ENCODE measurements at regions not wholly inside any gene's neighbourhood (a gene's known extent, or its start where the extent isn't known, plus 50 kb on each side); places are given as distances from the start of the nearest gene placed in this dataset.
"Not testable (repeated sequence)": the region's sequence is repeated elsewhere in the genome, so short reads cannot be mapped to it uniquely, and the experiment has no call there.

GRCh38 chr3:125831005-125831750 lies 137.8 kb upstream of the ROPN1B start:
- Histone ChIP-seq H3K27ac (ENCODE audit: low read length) (peak overlapping the region; percentile 66; the same call in 1 of the 2 replicates), H3K4me1 (ENCODE audit: low read length) (peaks cover 10% of the 10 kb centered on the region; the same call in 1 of the 2 replicates), H3K79me2 (ENCODE audit: low read length) (peaks cover 61% of the 10 kb centered on the region), H3F3A (ENCODE audit: insufficient read depth, low read length) (peaks cover 23% of the 10 kb centered on the region; the same call in 1 of the 2 replicates)
- not testable (repeated sequence) for H3K4me3 ChIP-seq (ENCODE audit: low read length); H3K9me3 ChIP-seq (replicated peaks; ENCODE audit: insufficient read depth, low read length); H3K9ac ChIP-seq (ENCODE audit: low read length); H3K27me3 ChIP-seq (replicated peaks; ENCODE audit: insufficient read depth, low read length); H2AFZ ChIP-seq (ENCODE audit: low read length); DNase-seq; H4K20me1 ChIP-seq (ENCODE audit: insufficient read depth, low read length); H3K36me3 ChIP-seq (replicated peaks; ENCODE audit: insufficient read depth, low read length); H3K4me2 ChIP-seq (ENCODE audit: low read depth, low read length); H3K9me2 ChIP-seq (replicated peaks; ENCODE audit: insufficient read depth, low read length)

- peaks cover 24% of the 10 kb centered on the region for H3K4me1 ChIP-seq (ENCODE audit: low read length)
- H3K4me2 ChIP-seq (ENCODE audit: low read depth, low read length), result peak overlapping the region; percentile 72
- not testable (repeated sequence) for H3K27me3 ChIP-seq (replicated peaks; ENCODE audit: insufficient read depth, low read length); H3K9me3 ChIP-seq (replicated peaks; ENCODE audit: insufficient read depth, low read length); H3K36me3 ChIP-seq (replicated peaks; ENCODE audit: insufficient read depth, low read length); H4K20me1 ChIP-seq (ENCODE audit: insufficient read depth, low read length); H3K9me2 ChIP-seq (replicated peaks; ENCODE audit: insufficient read depth, low read length); H2AFZ ChIP-seq (ENCODE audit: low read length)
- H3K79me2 ChIP-seq (ENCODE audit: low read length), result peaks cover 43% of the 10 kb centered on the region
- H3F3A ChIP-seq (ENCODE audit: insufficient read depth, low read length), result peaks cover 31% of the 10 kb centered on the region
- DNase-seq, result peak; percentile 21
- peak overlapping the region; percentile 92 for H3K9ac ChIP-seq (ENCODE audit: low read length)
- peak overlapping the region; percentile 94 for H3K27ac ChIP-seq (ENCODE audit: low read length)
- peak overlapping the region; percentile 59 for H3K4me3 ChIP-seq (ENCODE audit: low read length)
These were observed 133.4 kb upstream of the ROPN1B start for GRCh38 chr3:125835562-125835961.

- H3K27ac ChIP-seq (ENCODE audit: low read length), result peak overlapping the region; percentile 94
- peaks cover 31% of the 10 kb centered on the region for H3F3A ChIP-seq (ENCODE audit: insufficient read depth, low read length)
- peak; percentile 84 for DNase-seq
- H2AFZ ChIP-seq (ENCODE audit: low read length); H3K9me2 ChIP-seq (replicated peaks; ENCODE audit: insufficient read depth, low read length); H3K9me3 ChIP-seq (replicated peaks; ENCODE audit: insufficient read depth, low read length); H3K27me3 ChIP-seq (replicated peaks; ENCODE audit: insufficient read depth, low read length); H4K20me1 ChIP-seq (ENCODE audit: insufficient read depth, low read length); H3K36me3 ChIP-seq (replicated peaks; ENCODE audit: insufficient read depth, low read length): not testable (repeated sequence)
- H3K4me2 ChIP-seq (ENCODE audit: low read depth, low read length), result peak overlapping the region; percentile 72
- peaks cover 26% of the 10 kb centered on the region for H3K4me1 ChIP-seq (ENCODE audit: low read length)
- H3K9ac ChIP-seq (ENCODE audit: low read length), result peak overlapping the region; percentile 92
- peaks cover 40% of the 10 kb centered on the region for H3K79me2 ChIP-seq (ENCODE audit: low read length)
- H3K4me3 ChIP-seq (ENCODE audit: low read length), result peak overlapping the region; percentile 59
These were observed 132.9 kb upstream of the ROPN1B start for GRCh38 chr3:125836011-125836551.

- not testable (repeated sequence) for H4K20me1 ChIP-seq (ENCODE audit: insufficient read depth, low read length); H3K9me2 ChIP-seq (replicated peaks; ENCODE audit: insufficient read depth, low read length); H3K36me3 ChIP-seq (replicated peaks; ENCODE audit: insufficient read depth, low read length); H3K9me3 ChIP-seq (replicated peaks; ENCODE audit: insufficient read depth, low read length); H3K27me3 ChIP-seq (replicated peaks; ENCODE audit: insufficient read depth, low read length); H2AFZ ChIP-seq (ENCODE audit: low read length)
- Histone ChIP-seq H3K27ac (ENCODE audit: low read length) (peak overlapping the region; percentile 94), H3K4me2 (ENCODE audit: low read depth, low read length) (peak overlapping the region; percentile 72), H3F3A (ENCODE audit: insufficient read depth, low read length) (peaks cover 31% of the 10 kb centered on the region), H3K79me2 (ENCODE audit: low read length) (peaks cover 33% of the 10 kb centered on the region), H3K4me1 (ENCODE audit: low read length) (peaks cover 26% of the 10 kb centered on the region), H3K9ac (ENCODE audit: low read length) (peak overlapping the region; percentile 92), H3K4me3 (ENCODE audit: low read length) (peak overlapping the region; percentile 59)
- peak; percentile 87 for DNase-seq
These were observed 132.2 kb upstream of the ROPN1B start for GRCh38 chr3:125836786-125837185.

- not testable (repeated sequence) for H3K27ac ChIP-seq (ENCODE audit: low read length); DNase-seq; H2AFZ ChIP-seq (ENCODE audit: low read length); H3K36me3 ChIP-seq (replicated peaks; ENCODE audit: insufficient read depth, low read length); H3K9me3 ChIP-seq (replicated peaks; ENCODE audit: insufficient read depth, low read length); H3K4me3 ChIP-seq (ENCODE audit: low read length); H3K9ac ChIP-seq (ENCODE audit: low read length); H3K9me2 ChIP-seq (replicated peaks; ENCODE audit: insufficient read depth, low read length); H3K4me2 ChIP-seq (ENCODE audit: low read depth, low read length); H4K20me1 ChIP-seq (ENCODE audit: insufficient read depth, low read length); H3K27me3 ChIP-seq (replicated peaks; ENCODE audit: insufficient read depth, low read length)
- Histone ChIP-seq H3F3A (ENCODE audit: insufficient read depth, low read length) (peaks cover 28% of the 10 kb centered on the region), H3K4me1 (ENCODE audit: low read length) (peaks cover 26% of the 10 kb centered on the region), H3K79me2 (ENCODE audit: low read length) (peaks cover 12% of the 10 kb centered on the region)
These were observed 130.1 kb upstream of the ROPN1B start for GRCh38 chr3:125838857-125839256.

GRCh38 chr3:125840465-125840864 lies 128.5 kb upstream of the ROPN1B start:
- not testable (repeated sequence) for H3K4me3 ChIP-seq (ENCODE audit: low read length); H3K27me3 ChIP-seq (replicated peaks; ENCODE audit: insufficient read depth, low read length); H2AFZ ChIP-seq (ENCODE audit: low read length); H3K9me3 ChIP-seq (replicated peaks; ENCODE audit: insufficient read depth, low read length); H4K20me1 ChIP-seq (ENCODE audit: insufficient read depth, low read length); H3K36me3 ChIP-seq (replicated peaks; ENCODE audit: insufficient read depth, low read length); H3K79me2 ChIP-seq (ENCODE audit: low read length); H3K9me2 ChIP-seq (replicated peaks; ENCODE audit: insufficient read depth, low read length)
- H3K9ac ChIP-seq (ENCODE audit: low read length), result peak overlapping the region; percentile 58; the same call in 1 of the 2 replicates
- H3K27ac ChIP-seq (ENCODE audit: low read length), result peak overlapping the region; percentile 90
- H3K4me1 ChIP-seq (ENCODE audit: low read length), result peaks cover 26% of the 10 kb centered on the region
- peak; percentile 94 for DNase-seq
- peaks cover 20% of the 10 kb centered on the region for H3F3A ChIP-seq (ENCODE audit: insufficient read depth, low read length)
- H3K4me2 ChIP-seq (ENCODE audit: low read depth, low read length), result peak overlapping the region; percentile 33; the same call in 1 of the 2 replicates

GRCh38 chr3:125847966-125848365 lies 121.0 kb upstream of the ROPN1B start:
- not testable (repeated sequence) for H3K4me2 ChIP-seq (ENCODE audit: low read depth, low read length); H3K9ac ChIP-seq (ENCODE audit: low read length); H3K9me2 ChIP-seq (replicated peaks; ENCODE audit: insufficient read depth, low read length); H3K4me1 ChIP-seq (ENCODE audit: low read length); H3F3A ChIP-seq (ENCODE audit: insufficient read depth, low read length); H3K36me3 ChIP-seq (replicated peaks; ENCODE audit: insufficient read depth, low read length); H4K20me1 ChIP-seq (ENCODE audit: insufficient read depth, low read length); H3K79me2 ChIP-seq (ENCODE audit: low read length); H3K27ac ChIP-seq (ENCODE audit: low read length); H3K4me3 ChIP-seq (ENCODE audit: low read length); H2AFZ ChIP-seq (ENCODE audit: low read length); DNase-seq; H3K27me3 ChIP-seq (replicated peaks; ENCODE audit: insufficient read depth, low read length); H3K9me3 ChIP-seq (replicated peaks; ENCODE audit: insufficient read depth, low read length)

GRCh38 chr3:125855006-125855405 lies 114.0 kb upstream of the ROPN1B start:
- not testable (repeated sequence) for H3K27me3 ChIP-seq (replicated peaks; ENCODE audit: insufficient read depth, low read length); H3K4me3 ChIP-seq (ENCODE audit: low read length); H3K27ac ChIP-seq (ENCODE audit: low read length); H4K20me1 ChIP-seq (ENCODE audit: insufficient read depth, low read length); H2AFZ ChIP-seq (ENCODE audit: low read length); H3K79me2 ChIP-seq (ENCODE audit: low read length); H3K9ac ChIP-seq (ENCODE audit: low read length); H3F3A ChIP-seq (ENCODE audit: insufficient read depth, low read length); H3K4me1 ChIP-seq (ENCODE audit: low read length); H3K36me3 ChIP-seq (replicated peaks; ENCODE audit: insufficient read depth, low read length); H3K9me3 ChIP-seq (replicated peaks; ENCODE audit: insufficient read depth, low read length); H3K9me2 ChIP-seq (replicated peaks; ENCODE audit: insufficient read depth, low read length); H3K4me2 ChIP-seq (ENCODE audit: low read depth, low read length)
- DNase-seq, result peak; percentile 36
